ENCODE measurements at regions not wholly inside any gene's neighbourhood (a gene's known extent, or its start where the extent isn't known, plus 50 kb on each side); places are given as distances from the start of the nearest gene placed in this dataset.

GRCh38 chr5:73282923-73283322, 109.9 kb downstream of the TMEM174 start:
- Histone ChIP-seq H3K4me3 (ENCODE audit: control insufficient read depth in 2 of 3, extremely low read depth in 1 of 3, insufficient read depth in 2 of 3, low read depth in 1 of 3, low read length in 3 of 3) (no peak overlapping the region), H3K9me3 (ENCODE audit: control insufficient read depth, low read depth, low read length) (no peaks in the 10 kb centered on the region), H3K9ac (ENCODE audit: control insufficient read depth, extremely low read depth, insufficient read depth, low read length) (no peak overlapping the region), H3K4me1 (ENCODE audit: control insufficient read depth, extremely low read depth, insufficient read depth, low read length) (peaks cover 24% of the 10 kb centered on the region), H2AFZ (ENCODE audit: control insufficient read depth, low read length) (no peak overlapping the region), H3K79me2 (ENCODE audit: control insufficient read depth, insufficient read depth, low read length) (no peaks in the 10 kb centered on the region), H3K4me2 (ENCODE audit: control insufficient read depth, extremely low read depth, insufficient read depth, low read depth, low read length) (no peak overlapping the region), H4K20me1 (ENCODE audit: control insufficient read depth, extremely low read depth, insufficient read depth, low read length) (no peaks in the 10 kb centered on the region), H3K27ac (ENCODE audit: control insufficient read depth, insufficient read depth, low read length) (no peak overlapping the region), H3K36me3 (ENCODE audit: control insufficient read depth in 2 of 2, extremely low read depth in 1 of 2, insufficient read depth in 2 of 2, low read length in 2 of 2) (no peaks in the 10 kb centered on the region), H3K27me3 (ENCODE audit: control insufficient read depth, extremely low read depth, insufficient read depth, low read length) (no peaks in the 10 kb centered on the region), H3K9me1 (ENCODE audit: control insufficient read depth, extremely low read depth, insufficient read depth, low read length) (no peaks in the 10 kb centered on the region)
- TF ChIP-seq CTCF (optimal IDR thresholded peaks at IDR 0.05 in 1 of 3, IDR thresholded peaks at IDR 0.05 in 1 of 3, conservative IDR thresholded peaks at IDR 0.05 in 1 of 3; ENCODE audit: extremely low read depth in 1 of 3, insufficient read depth in 2 of 3, low read length in 3 of 3) = no peak
- TF ChIP-seq EZH2 (IDR thresholded peaks at IDR 0.05; ENCODE audit: low read length) = no peak
- FAIRE-seq (no peak), DNase-seq (ENCODE audit: low read depth, low spot score) (no peak)
- dilution Hi-C loops (cut with MboI; ENCODE audit: extremely low pct_ligation_motif_present, low sequenced_read_pairs) = no loop called here

GRCh38 chr5:73282383-73282782, 109.4 kb downstream of the TMEM174 start:
- no peaks in the 10 kb centered on the region for H3K79me2 ChIP-seq (ENCODE audit: control insufficient read depth, insufficient read depth, low read length)
- H3K4me3 ChIP-seq (ENCODE audit: control insufficient read depth in 2 of 3, extremely low read depth in 1 of 3, insufficient read depth in 2 of 3, low read depth in 1 of 3, low read length in 3 of 3) = no peak overlapping the region
- H4K20me1 ChIP-seq (ENCODE audit: control insufficient read depth, extremely low read depth, insufficient read depth, low read length) = no peaks in the 10 kb centered on the region
- H3K9ac ChIP-seq (ENCODE audit: control insufficient read depth, extremely low read depth, insufficient read depth, low read length) = no peak overlapping the region
- dilution Hi-C loops (cut with MboI; ENCODE audit: extremely low pct_ligation_motif_present, low sequenced_read_pairs) = no loop called here
- peaks cover 24% of the 10 kb centered on the region for H3K4me1 ChIP-seq (ENCODE audit: control insufficient read depth, extremely low read depth, insufficient read depth, low read length)
- no peaks in the 10 kb centered on the region for H3K9me1 ChIP-seq (ENCODE audit: control insufficient read depth, extremely low read depth, insufficient read depth, low read length)
- H3K9me3 ChIP-seq (ENCODE audit: control insufficient read depth, low read depth, low read length) = no peaks in the 10 kb centered on the region
- no peaks in the 10 kb centered on the region for H3K27me3 ChIP-seq (ENCODE audit: control insufficient read depth, extremely low read depth, insufficient read depth, low read length)
- H3K27ac ChIP-seq (ENCODE audit: control insufficient read depth, insufficient read depth, low read length) = no peak overlapping the region
- TF ChIP-seq CTCF (optimal IDR thresholded peaks at IDR 0.05 in 1 of 3, IDR thresholded peaks at IDR 0.05 in 1 of 3, conservative IDR thresholded peaks at IDR 0.05 in 1 of 3; ENCODE audit: extremely low read depth in 1 of 3, insufficient read depth in 2 of 3, low read length in 3 of 3) (no peak), EZH2 (IDR thresholded peaks at IDR 0.05; ENCODE audit: low read length) (no peak)
- FAIRE-seq (no peak), DNase-seq (ENCODE audit: low read depth, low spot score) (no peak)
- H2AFZ ChIP-seq (ENCODE audit: control insufficient read depth, low read length) = no peak overlapping the region
- no peaks in the 10 kb centered on the region for H3K36me3 ChIP-seq (ENCODE audit: control insufficient read depth in 2 of 2, extremely low read depth in 1 of 2, insufficient read depth in 2 of 2, low read length in 2 of 2)
- no peak overlapping the region for H3K4me2 ChIP-seq (ENCODE audit: control insufficient read depth, extremely low read depth, insufficient read depth, low read depth, low read length)
